GM20431 (cell line): ENCODE measurements at regions not wholly inside any gene's neighbourhood (a gene's known extent, or its start where the extent isn't known, plus 50 kb on each side); places are given as distances from the start of the nearest gene placed in this dataset.
"Not testable (repeated sequence)": the region's sequence is repeated elsewhere in the genome, so short reads cannot be mapped to it uniquely, and the experiment has no call there.

Experiments
- in situ Hi-C: fragments of 300-500 bp; cut with MseI, MboI; formaldehyde crosslinking; loops from one replicate; pipeline ENCODE4 v1.15.0; 2020; ENCODE audit warnings: low sequenced_read_pairs; ENCODE audit not compliant: unreplicated experiment

GRCh38 chr3:185995352-185995751, 57.5 kb upstream of the TRA2B start:
- in situ Hi-C loops: no loop called here

- in situ Hi-C loops: no loop called here
Observed at GRCh38 chr3:185992831-185993374, 55.1 kb upstream of the TRA2B start.

- in situ Hi-C loops: not testable (repeated sequence)
Observed at GRCh38 chr3:185990995-185991394, 53.2 kb upstream of the TRA2B start.

GRCh38 chr3:185989511-185989910, 51.7 kb upstream of the TRA2B start:
- in situ Hi-C loops: loop anchor here (10.0 kb wide), 2 partner anchors 255 to 555 kb away; partner anchors contain the start of gene CRYGS

- in situ Hi-C loops: loop anchor here (10.0 kb wide), 2 partner anchors 256 to 556 kb away; partner anchors contain the start of gene CRYGS
Observed at GRCh38 chr3:185988816-185989175, 51.0 kb upstream of the TRA2B start.

- in situ Hi-C loops: loop anchor here (10.0 kb wide), 2 partner anchors 257 to 557 kb away; partner anchors contain the start of gene CRYGS
Observed at GRCh38 chr3:185988080-185988815, 50.4 kb upstream of the TRA2B start.
